Rectal smooth muscle tissue (tissue), 1 donor: ENCODE measurements at regions not wholly inside any gene's neighbourhood (a gene's known extent, or its start where the extent isn't known, plus 50 kb on each side); places are given as distances from the start of the nearest gene placed in this dataset.

Source experiments
- H3K27ac ChIP-seq: one replicate; pipeline ENCODE4 v1.7.0; 2013; ENCODE audit warnings: low read depth, low read length, inconsistent platforms
- H3K27me3 ChIP-seq: one replicate; pipeline ENCODE4 v1.7.0; 2013; ENCODE audit warnings: low read length; ENCODE audit not compliant: control insufficient read depth, insufficient read depth
- H3K36me3 ChIP-seq: one replicate; pipeline ENCODE4 v1.7.0; 2013; ENCODE audit warnings: low read length; ENCODE audit not compliant: control insufficient read depth, insufficient read depth
- H3K4me1 ChIP-seq: one replicate; pipeline ENCODE4 v1.7.0; 2013; ENCODE audit warnings: low read length; ENCODE audit not compliant: control insufficient read depth, insufficient read depth
- H3K4me3 ChIP-seq: one replicate; pipeline ENCODE4 v1.7.0; 2013; ENCODE audit warnings: low read length
- H3K9ac ChIP-seq: one replicate; pipeline ENCODE4 v1.7.0; 2013; ENCODE audit warnings: low read length

- Histone ChIP-seq H3K27me3 (no peaks in the 10 kb centered on the region), H3K9ac (no peak overlapping the region), H3K36me3 (no peaks in the 10 kb centered on the region), H3K27ac (no peak overlapping the region), H3K4me3 (no peak overlapping the region), H3K4me1 (no peaks in the 10 kb centered on the region)
These were observed 592.2 kb upstream of the ZNF608 start for GRCh38 chr5:125338440-125339174.

- Histone ChIP-seq H3K4me3 (no peak overlapping the region), H3K4me1 (no peaks in the 10 kb centered on the region)
These were observed 595.0 kb upstream of the ZNF608 start for GRCh38 chr5:125341436-125341835.

GRCh38 chr5:125343015-125343414 lies 596.6 kb upstream of the ZNF608 start:
- Histone ChIP-seq H3K27ac (no peak overlapping the region), H3K36me3 (no peaks in the 10 kb centered on the region), H3K27me3 (no peaks in the 10 kb centered on the region), H3K4me1 (no peaks in the 10 kb centered on the region), H3K9ac (no peak overlapping the region), H3K4me3 (no peak overlapping the region)

More at GRCh38 chr5:125341436-125341835, 595.0 kb upstream of the ZNF608 start:
- no peak overlapping the region for H3K9ac ChIP-seq
- no peak overlapping the region for H3K27ac ChIP-seq
- no peaks in the 10 kb centered on the region for H3K27me3 ChIP-seq
- no peaks in the 10 kb centered on the region for H3K36me3 ChIP-seq

- no peaks in the 10 kb centered on the region for H3K4me1 ChIP-seq
- H3K27ac ChIP-seq, result no peak overlapping the region
- H3K36me3 ChIP-seq, result no peaks in the 10 kb centered on the region
- H3K4me3 ChIP-seq, result no peak overlapping the region
- H3K27me3 ChIP-seq, result no peaks in the 10 kb centered on the region
- H3K9ac ChIP-seq, result no peak overlapping the region
These were observed 599.9 kb upstream of the ZNF608 start for GRCh38 chr5:125346316-125346715.

GRCh38 chr5:125348221-125348692 lies 601.8 kb upstream of the ZNF608 start:
- Histone ChIP-seq H3K36me3 (no peaks in the 10 kb centered on the region), H3K27me3 (no peaks in the 10 kb centered on the region), H3K4me3 (no peak overlapping the region), H3K9ac (no peak overlapping the region), H3K4me1 (no peaks in the 10 kb centered on the region), H3K27ac (no peak overlapping the region)

- Histone ChIP-seq H3K27ac (no peak overlapping the region), H3K4me3 (no peak overlapping the region), H3K27me3 (no peaks in the 10 kb centered on the region), H3K9ac (no peak overlapping the region), H3K4me1 (no peaks in the 10 kb centered on the region), H3K36me3 (no peaks in the 10 kb centered on the region)
These were observed 602.7 kb upstream of the ZNF608 start for GRCh38 chr5:125348936-125349831.

GRCh38 chr5:125357660-125358059 lies 611.2 kb upstream of the ZNF608 start:
- no peak overlapping the region for H3K27ac ChIP-seq

GRCh38 chr5:125365747-125366146 lies 619.3 kb upstream of the ZNF608 start:
- Histone ChIP-seq H3K4me1 (no peaks in the 10 kb centered on the region), H3K9ac (no peak overlapping the region), H3K36me3 (no peaks in the 10 kb centered on the region), H3K27me3 (no peaks in the 10 kb centered on the region), H3K4me3 (no peak overlapping the region), H3K27ac (no peak overlapping the region)

More at GRCh38 chr5:125357660-125358059, 611.2 kb upstream of the ZNF608 start:
- H3K27me3 ChIP-seq, result no peaks in the 10 kb centered on the region
- no peaks in the 10 kb centered on the region for H3K4me1 ChIP-seq
- H3K9ac ChIP-seq, result no peak overlapping the region
- H3K36me3 ChIP-seq, result no peaks in the 10 kb centered on the region
- H3K4me3 ChIP-seq, result no peak overlapping the region

GRCh38 chr5:125367702-125368101 lies 621.3 kb upstream of the ZNF608 start:
- no peaks in the 10 kb centered on the region for H3K27me3 ChIP-seq

GRCh38 chr5:125370461-125371205 lies 624.2 kb upstream of the ZNF608 start:
- H3K9ac ChIP-seq, result no peak overlapping the region
- no peaks in the 10 kb centered on the region for H3K36me3 ChIP-seq
- H3K4me1 ChIP-seq, result no peaks in the 10 kb centered on the region
- H3K27ac ChIP-seq, result no peak overlapping the region
- no peak overlapping the region for H3K4me3 ChIP-seq
- no peaks in the 10 kb centered on the region for H3K27me3 ChIP-seq

More at GRCh38 chr5:125367702-125368101, 621.3 kb upstream of the ZNF608 start:
- no peak overlapping the region for H3K27ac ChIP-seq
- H3K36me3 ChIP-seq, result no peaks in the 10 kb centered on the region
- no peak overlapping the region for H3K9ac ChIP-seq
- H3K4me1 ChIP-seq, result no peaks in the 10 kb centered on the region
- H3K4me3 ChIP-seq, result no peak overlapping the region

GRCh38 chr5:125372694-125373631 lies 626.5 kb upstream of the ZNF608 start:
- Histone ChIP-seq H3K27ac (no peak overlapping the region), H3K27me3 (no peaks in the 10 kb centered on the region), H3K36me3 (no peaks in the 10 kb centered on the region), H3K4me3 (no peak overlapping the region), H3K4me1 (no peaks in the 10 kb centered on the region), H3K9ac (no peak overlapping the region)
